Naive B cell (primary cell): ENCODE measurements at regions not wholly inside any gene's neighbourhood (a gene's known extent, or its start where the extent isn't known, plus 50 kb on each side); places are given as distances from the start of the nearest gene placed in this dataset.
A peak's percentile ranks its signal among the peaks of the same experiment; 100 is the strongest.

Experiments
- ATAC-seq, 2 donors: fragments of 150-1000 bp; cut with Tn5 transposase; 2 replicates each; pipeline ENCODE4 v1.10.0; 2021; ENCODE audit warnings: low read depth in 2 of 2, mild to moderate bottlenecking in 2 of 2, moderate library complexity in 2 of 2
- DNase-seq: peaks from one replicate; pipeline ENCODE4 v3.0.0; 2022
- H3K27ac Mint-ChIP-seq, 6 donors: one replicate each; pipeline ENCODE4 v1.8.0; 2020 to 2022; ENCODE audit warnings: mild to moderate bottlenecking in 6 of 6, mixed read lengths in 6 of 6, moderate library complexity in 5 of 6, inconsistent platforms in 2 of 6
- H3K27me3 Mint-ChIP-seq, 3 donors: one replicate each; pipeline ENCODE4 v1.8.0; 2021 to 2022; ENCODE audit warnings: mixed read lengths in 3 of 3, mild to moderate bottlenecking in 1 of 3
- H3K36me3 Mint-ChIP-seq, 2 donors: one replicate each; pipeline ENCODE4 v1.8.0; 2020 to 2022; ENCODE audit warnings: mixed read lengths in 2 of 2, inconsistent platforms in 1 of 2, mild to moderate bottlenecking in 1 of 2
- H3K4me1 Mint-ChIP-seq, 3 donors: one replicate each; pipeline ENCODE4 v1.8.0; 2020 to 2022; ENCODE audit warnings: mixed read lengths in 3 of 3, inconsistent platforms in 1 of 3, mild to moderate bottlenecking in 1 of 3, moderate library complexity in 1 of 3
- H3K4me3 Mint-ChIP-seq, 8 donors: one replicate each; pipeline ENCODE4 v1.8.0; 2020 to 2022; ENCODE audit warnings: mild to moderate bottlenecking in 8 of 8, mixed read lengths in 8 of 8, moderate library complexity in 8 of 8, inconsistent platforms in 2 of 8
- H3K9me3 Mint-ChIP-seq, 7 donors: one replicate each; pipeline ENCODE4 v1.8.0; 2020 to 2022; ENCODE audit warnings: mixed read lengths in 7 of 7, mild to moderate bottlenecking in 5 of 7, inconsistent platforms in 2 of 7, moderate library complexity in 1 of 7

- H3K27ac Mint-ChIP-seq, result no peak overlapping the region
- no peak overlapping the region for H3K4me3 Mint-ChIP-seq
- H3K36me3 Mint-ChIP-seq, result no peaks in the 10 kb centered on the region
- H3K27me3 Mint-ChIP-seq, result no peaks in the 10 kb centered on the region
- ATAC-seq, result no peak
- no peaks in the 10 kb centered on the region for H3K4me1 Mint-ChIP-seq
- H3K9me3 Mint-ChIP-seq, result peaks cover 0 to 6% (median 3%) of the 10 kb centered on the region in 7 donors
- no peak for DNase-seq
Measured at GRCh38 chr2:49487139-49487538, 332.8 kb upstream of the FSHR start.

- DNase-seq, result no peak
- no peaks in the 10 kb centered on the region for H3K4me1 Mint-ChIP-seq
- no peaks in the 10 kb centered on the region for H3K27me3 Mint-ChIP-seq
- H3K9me3 Mint-ChIP-seq, result peaks cover 4 to 20% (median 7%) of the 10 kb centered on the region in 7 donors
- no peak for ATAC-seq
- H3K36me3 Mint-ChIP-seq, result no peaks in the 10 kb centered on the region
- peak overlapping the region in 1 of 8 donors; percentile 41 for H3K4me3 Mint-ChIP-seq
- no peak overlapping the region for H3K27ac Mint-ChIP-seq
Measured at GRCh38 chr2:49480520-49480919, 326.2 kb upstream of the FSHR start.

DNA sequence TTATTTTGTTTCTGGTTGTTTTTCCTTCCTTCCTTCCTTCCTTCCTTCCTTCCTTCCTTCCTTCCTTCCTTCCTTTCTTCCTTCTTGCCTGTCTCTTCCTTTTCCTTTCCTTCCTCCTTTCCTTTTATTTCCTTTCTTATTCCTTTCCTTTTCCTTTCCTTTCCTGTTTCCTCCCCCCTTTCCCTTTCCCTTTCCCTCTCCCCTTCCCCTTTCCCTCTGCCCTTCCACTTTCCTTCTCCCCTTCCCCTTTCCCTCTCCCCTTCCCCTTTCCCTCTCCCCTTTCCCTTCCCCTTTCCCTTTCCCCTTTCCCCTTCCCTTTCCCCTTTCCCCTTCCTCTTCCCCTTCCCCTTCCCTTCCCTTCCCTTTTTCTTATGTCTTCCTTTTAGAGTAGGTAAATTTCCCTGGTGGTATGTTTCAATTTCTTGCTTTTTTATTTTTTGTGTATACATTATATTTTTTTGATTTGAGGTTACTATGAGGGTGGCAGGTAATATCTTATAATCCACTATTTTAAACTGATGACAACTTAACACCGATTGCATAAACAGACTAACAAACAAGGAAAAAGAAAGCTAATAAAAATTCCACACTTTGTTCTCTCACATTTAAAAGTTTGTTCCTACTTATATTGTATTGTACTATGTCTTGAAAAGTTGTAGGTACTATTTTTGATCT, 311.0 kb upstream of the FSHR start:
- H3K4me3 Mint-ChIP-seq, result no peak overlapping the region
- H3K36me3 Mint-ChIP-seq, result no peaks in the 10 kb centered on the region
- ATAC-seq, result no peak
- H3K4me1 Mint-ChIP-seq, result no peaks in the 10 kb centered on the region
- DNase-seq, result no peak
- peaks cover 2 to 34% (median 18%) of the 10 kb centered on the region in 7 donors for H3K9me3 Mint-ChIP-seq
- no peaks in the 10 kb centered on the region for H3K27me3 Mint-ChIP-seq
- H3K27ac Mint-ChIP-seq, result no peak overlapping the region

DNA sequence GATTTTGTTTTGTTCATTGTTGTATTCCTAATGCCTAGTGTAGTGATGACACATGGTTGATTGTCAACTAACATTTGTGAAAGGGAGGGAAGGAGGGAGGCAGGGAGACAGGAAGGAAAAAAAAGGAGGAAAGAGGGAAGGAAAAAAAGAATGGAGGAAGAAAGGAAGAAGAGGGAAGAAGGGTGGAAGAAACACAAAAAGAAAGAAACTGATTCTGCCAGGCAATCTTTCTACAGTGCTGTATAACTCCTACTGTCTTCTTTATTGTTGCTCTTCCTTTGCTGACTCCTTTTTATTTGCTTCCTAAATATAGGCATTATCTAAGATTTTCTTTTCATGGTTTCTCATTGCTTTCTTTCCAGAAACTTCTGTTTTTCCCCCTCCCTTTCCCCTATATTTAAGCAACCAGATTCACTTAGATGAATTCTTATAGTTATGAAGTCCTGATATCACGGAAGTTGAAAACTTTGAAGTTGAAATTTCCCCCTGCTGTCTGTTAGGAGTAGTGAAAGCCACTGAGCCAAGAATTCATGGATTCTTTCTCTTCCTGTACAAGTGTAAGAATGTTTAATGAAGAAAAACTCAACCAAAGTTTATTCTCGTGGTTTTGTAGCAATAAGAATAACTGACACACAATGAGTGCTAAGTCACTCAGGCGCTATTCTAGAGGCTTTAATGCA, 305.1 kb upstream of the FSHR start:
- Mint-ChIP-seq H3K4me3 (no peak overlapping the region), H3K27me3 (no peaks in the 10 kb centered on the region), H3K9me3 (peaks cover 0 to 13% (median 2%) of the 10 kb centered on the region in 7 donors), H3K36me3 (no peaks in the 10 kb centered on the region), H3K4me1 (no peaks in the 10 kb centered on the region), H3K27ac (no peak overlapping the region)
- DNase-seq (no peak), ATAC-seq (no peak)

DNA sequence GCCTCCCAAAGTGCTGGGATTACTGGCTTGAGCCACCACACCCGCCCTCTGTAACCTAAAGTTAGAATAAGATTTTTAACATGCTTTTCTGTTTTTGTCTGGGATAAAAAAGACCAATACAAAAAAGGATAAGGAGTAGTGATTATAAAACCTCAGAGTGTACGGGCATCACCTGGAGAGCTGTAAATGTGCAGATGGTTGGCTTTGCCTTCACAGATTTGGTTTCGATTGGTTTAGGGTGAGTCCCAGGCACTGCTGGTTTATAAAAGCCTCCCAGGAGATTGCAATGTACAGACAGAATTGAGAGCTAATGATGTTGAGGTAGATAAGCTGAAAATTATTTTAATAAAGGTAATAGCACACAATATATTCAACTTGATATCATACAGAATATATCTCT, 289.7 kb upstream of the FSHR start:
- Mint-ChIP-seq H3K27ac (no peak overlapping the region), H3K9me3 (peaks cover 0 to 3% (median 2%) of the 10 kb centered on the region in 7 donors), H3K36me3 (no peaks in the 10 kb centered on the region), H3K27me3 (no peaks in the 10 kb centered on the region), H3K4me1 (no peaks in the 10 kb centered on the region), H3K4me3 (no peak overlapping the region)
- ATAC-seq, result no peak
- no peak for DNase-seq

GRCh38 chr2:49426996-49427395, 272.7 kb upstream of the FSHR start:
- Mint-ChIP-seq H3K27ac (no peak overlapping the region), H3K4me1 (no peaks in the 10 kb centered on the region), H3K9me3 (peaks cover 0 to 13% (median 4%) of the 10 kb centered on the region in 7 donors), H3K36me3 (no peaks in the 10 kb centered on the region), H3K27me3 (no peaks in the 10 kb centered on the region), H3K4me3 (no peak overlapping the region)
- ATAC-seq (no peak), DNase-seq (no peak)

DNA sequence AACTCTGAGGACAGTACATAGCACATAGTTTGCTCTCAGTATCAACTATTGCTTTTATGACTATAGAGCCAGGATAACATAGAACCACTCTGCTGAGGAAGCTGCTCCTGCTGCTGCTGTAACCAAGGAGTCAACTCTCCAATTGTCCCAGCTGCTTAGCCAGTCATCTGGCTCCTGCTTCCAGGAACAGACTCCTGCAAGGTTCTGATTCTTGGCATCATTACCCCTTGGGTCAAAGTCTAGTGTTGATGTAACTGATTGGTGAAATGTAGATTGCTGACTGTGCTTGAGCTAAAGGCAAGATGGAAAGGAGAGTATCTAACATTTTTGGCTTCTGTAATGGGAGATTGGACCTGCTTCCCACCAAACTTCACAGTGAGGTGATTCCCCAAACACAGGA, 261.9 kb upstream of the FSHR start:
- Mint-ChIP-seq H3K36me3 (no peaks in the 10 kb centered on the region), H3K27ac (no peak overlapping the region), H3K4me3 (no peak overlapping the region), H3K9me3 (peaks cover 0 to 3% (median 0%) of the 10 kb centered on the region in 7 donors), H3K4me1 (no peaks in the 10 kb centered on the region), H3K27me3 (no peaks in the 10 kb centered on the region)
- no peak for DNase-seq
- no peak for ATAC-seq

- H3K4me3 Mint-ChIP-seq, result no peak overlapping the region
- H3K27me3 Mint-ChIP-seq, result no peaks in the 10 kb centered on the region
- H3K4me1 Mint-ChIP-seq, result no peaks in the 10 kb centered on the region
- H3K36me3 Mint-ChIP-seq, result no peaks in the 10 kb centered on the region
- no peak overlapping the region for H3K27ac Mint-ChIP-seq
- ATAC-seq (no peak), DNase-seq (no peak)
- peaks cover 0 to 8% (median 5%) of the 10 kb centered on the region in 7 donors for H3K9me3 Mint-ChIP-seq
Measured at GRCh38 chr2:49404108-49404507, 249.8 kb upstream of the FSHR start.

- H3K27me3 Mint-ChIP-seq, result no peaks in the 10 kb centered on the region
- no peaks in the 10 kb centered on the region for H3K4me1 Mint-ChIP-seq
- ATAC-seq (no peak), DNase-seq (no peak)
- H3K36me3 Mint-ChIP-seq, result no peaks in the 10 kb centered on the region
- H3K4me3 Mint-ChIP-seq, result no peak overlapping the region
- peaks cover 0 to 7% (median 5%) of the 10 kb centered on the region in 7 donors for H3K9me3 Mint-ChIP-seq
- H3K27ac Mint-ChIP-seq, result no peak overlapping the region
Measured at GRCh38 chr2:49403637-49404036, 249.3 kb upstream of the FSHR start.

DNA sequence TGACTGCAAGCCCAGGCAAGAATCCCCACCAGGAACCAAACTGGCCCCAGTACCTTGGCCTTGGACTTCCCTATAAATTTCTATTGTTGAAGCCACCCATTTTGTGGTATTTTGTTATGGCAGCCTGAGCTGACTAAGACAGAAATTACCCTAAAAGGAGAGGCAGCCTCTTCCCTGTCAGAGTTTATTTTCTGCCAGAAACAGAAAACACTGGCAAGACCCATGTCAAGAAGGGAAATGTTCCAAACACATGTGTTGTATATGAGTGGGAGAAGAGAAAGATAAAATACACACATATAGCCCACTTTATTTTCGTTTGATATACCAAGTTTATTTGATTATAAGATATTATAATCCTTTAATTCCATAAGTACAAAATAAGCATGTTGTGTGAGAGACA, 225.1 kb upstream of the FSHR start:
- Mint-ChIP-seq H3K9me3 (peaks cover 0 to 18% (median 6%) of the 10 kb centered on the region in 7 donors), H3K36me3 (no peaks in the 10 kb centered on the region), H3K4me3 (no peak overlapping the region), H3K4me1 (no peaks in the 10 kb centered on the region), H3K27ac (no peak overlapping the region), H3K27me3 (no peaks in the 10 kb centered on the region)
- ATAC-seq (no peak), DNase-seq (no peak)

GRCh38 chr2:49371128-49371701, 216.9 kb upstream of the FSHR start:
- DNase-seq (no peak), ATAC-seq (no peak)
- H3K9me3 Mint-ChIP-seq, result peaks cover 0 to 8% (median 3%) of the 10 kb centered on the region in 7 donors
- H3K27ac Mint-ChIP-seq, result no peak overlapping the region
- no peaks in the 10 kb centered on the region for H3K36me3 Mint-ChIP-seq
- no peaks in the 10 kb centered on the region for H3K4me1 Mint-ChIP-seq
- no peaks in the 10 kb centered on the region for H3K27me3 Mint-ChIP-seq
- no peak overlapping the region for H3K4me3 Mint-ChIP-seq

DNA sequence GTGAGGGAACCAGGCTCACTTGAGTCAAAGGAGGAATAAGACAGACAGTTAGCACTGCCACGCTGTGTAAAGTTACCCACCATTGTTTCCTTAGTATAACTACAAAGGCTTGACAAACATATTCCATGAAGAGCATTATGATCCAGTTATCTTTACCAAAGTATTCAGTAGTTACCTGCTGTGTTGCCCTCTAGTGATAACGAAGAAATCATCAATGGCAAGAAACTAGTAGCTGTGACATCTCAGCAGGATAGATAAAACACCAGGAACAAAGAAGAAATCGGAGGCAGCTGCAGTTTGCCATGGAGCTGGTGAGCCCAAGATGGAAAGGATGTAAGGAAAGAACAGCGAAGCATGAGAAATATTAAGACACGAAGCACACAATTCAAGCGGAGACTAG, 215.3 kb upstream of the FSHR start:
- DNase-seq (no peak), ATAC-seq (no peak)
- H3K27me3 Mint-ChIP-seq, result no peaks in the 10 kb centered on the region
- H3K4me3 Mint-ChIP-seq, result no peak overlapping the region
- peak overlapping the region in 1 of 6 donors; percentile 0 for H3K27ac Mint-ChIP-seq
- peaks cover 0 to 8% (median 3%) of the 10 kb centered on the region in 7 donors for H3K9me3 Mint-ChIP-seq
- no peaks in the 10 kb centered on the region for H3K36me3 Mint-ChIP-seq
- H3K4me1 Mint-ChIP-seq, result no peaks in the 10 kb centered on the region

DNA sequence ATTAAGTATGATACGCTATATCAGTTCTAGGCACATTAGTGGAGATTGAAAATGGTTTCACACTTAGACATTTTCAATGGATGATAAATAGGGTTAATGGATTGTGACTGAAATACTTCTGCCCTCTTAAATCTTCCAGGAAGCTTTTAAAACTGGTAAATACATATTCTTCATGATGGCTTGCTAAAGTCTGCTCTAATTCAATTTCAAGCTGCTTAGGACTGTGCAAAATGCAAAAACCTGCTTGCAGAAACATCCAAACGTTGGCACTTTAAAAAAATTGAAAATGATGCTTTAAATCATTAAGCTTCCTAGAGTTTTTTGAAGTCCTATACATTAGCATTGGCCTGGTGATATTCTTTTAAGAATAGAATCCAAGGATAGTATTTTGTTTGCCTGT, 214.8 kb upstream of the FSHR start:
- Mint-ChIP-seq H3K27me3 (no peaks in the 10 kb centered on the region), H3K9me3 (peaks cover 0 to 8% (median 0%) of the 10 kb centered on the region in 7 donors), H3K27ac (no peak overlapping the region), H3K4me3 (no peak overlapping the region), H3K4me1 (no peaks in the 10 kb centered on the region), H3K36me3 (no peaks in the 10 kb centered on the region)
- DNase-seq (no peak), ATAC-seq (no peak)

DNA sequence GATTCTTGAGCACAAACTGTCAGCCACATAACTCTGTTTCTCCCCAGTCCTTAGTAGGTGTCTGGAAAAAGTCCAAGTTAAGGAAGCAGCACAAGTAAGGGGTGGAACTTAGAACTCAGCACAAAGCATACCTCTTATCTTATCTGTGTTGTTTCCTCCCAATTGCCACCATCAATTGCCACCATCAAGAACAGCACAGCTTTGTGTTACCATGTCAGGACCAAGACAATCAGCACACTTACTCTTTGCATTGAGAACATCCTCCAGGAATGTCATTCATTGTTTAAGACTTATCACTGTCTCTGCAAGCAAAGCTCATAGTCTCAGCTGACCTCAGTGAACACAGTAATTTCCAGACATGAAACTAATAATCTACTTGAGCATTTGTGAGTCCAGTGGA, 212.7 kb upstream of the FSHR start:
- no peak for ATAC-seq

More for the DNA sequence above, 212.7 kb upstream of the FSHR start:
- DNase-seq, result no peak
- no peaks in the 10 kb centered on the region for H3K4me1 Mint-ChIP-seq
- H3K27me3 Mint-ChIP-seq, result no peaks in the 10 kb centered on the region
- peaks cover 0 to 9% (median 0%) of the 10 kb centered on the region in 7 donors for H3K9me3 Mint-ChIP-seq
- no peak overlapping the region for H3K27ac Mint-ChIP-seq
- no peaks in the 10 kb centered on the region for H3K36me3 Mint-ChIP-seq
- no peak overlapping the region for H3K4me3 Mint-ChIP-seq
